ENCODE measurements at regions not wholly inside any gene's neighbourhood (a gene's known extent, or its start where the extent isn't known, plus 50 kb on each side); places are given as distances from the start of the nearest gene placed in this dataset.

GRCh38 chr5:159609359-159609758 lies 279.1 kb upstream of the IL12B start:
- no peak overlapping the region for H3K4me3 ChIP-seq (ENCODE audit: low read length)
- H3K36me3 ChIP-seq (ENCODE audit: control insufficient read depth in 2 of 3, insufficient read depth in 3 of 3, low read length in 3 of 3): no peaks in the 10 kb centered on the region
- CTCF ChIA-PET: no interaction called here
- Mint-ChIP-seq H3K9me3 (peaks cover 0 to 11% (median 0%) of the 10 kb centered on the region in 11 donors), H3K4me1 (no peaks in the 10 kb centered on the region), H3K36me3 (peaks cover 0 to 4% (median 0%) of the 10 kb centered on the region in 5 donors), H3K4me3 (no peak overlapping the region), H3K27ac (no peak overlapping the region), H3K27me3 (peaks cover 0 to 14% (median 2%) of the 10 kb centered on the region in 5 donors)
- ATAC-seq (no peak), DNase-seq (no peak)
- H3K4me1 ChIP-seq (ENCODE audit: control insufficient read depth in 2 of 2, insufficient read depth in 2 of 2, low read length in 2 of 2): no peaks in the 10 kb centered on the region
- no peak overlapping the region for H3K27ac ChIP-seq (ENCODE audit: low read depth, low read length)
- no peaks in the 10 kb centered on the region for H3K27me3 ChIP-seq (ENCODE audit: control insufficient read depth in 2 of 2, insufficient read depth in 2 of 2, low read length in 2 of 2)
- intact Hi-C loops (cut with micrococcal nuclease): no loop called here
- POLR2A ChIA-PET: no interaction called here
- H3K9me3 ChIP-seq (ENCODE audit: control insufficient read depth in 2 of 3, low read length in 3 of 3): no peaks in the 10 kb centered on the region

- no peaks in the 10 kb centered on the region for H3K9me3 ChIP-seq (ENCODE audit: control insufficient read depth in 2 of 3, low read length in 3 of 3)
- no peaks in the 10 kb centered on the region for H3K36me3 ChIP-seq (ENCODE audit: control insufficient read depth in 2 of 3, insufficient read depth in 3 of 3, low read length in 3 of 3)
- H3K4me1 Mint-ChIP-seq: no peaks in the 10 kb centered on the region
- peaks cover 0 to 4% (median 0%) of the 10 kb centered on the region in 5 donors for H3K36me3 Mint-ChIP-seq
- intact Hi-C loops (cut with micrococcal nuclease): no loop called here
- no peak overlapping the region for H3K4me3 ChIP-seq (ENCODE audit: low read length)
- POLR2A ChIA-PET: no interaction called here
- H3K27me3 ChIP-seq (ENCODE audit: control insufficient read depth in 2 of 2, insufficient read depth in 2 of 2, low read length in 2 of 2): no peaks in the 10 kb centered on the region
- ATAC-seq (no peak), DNase-seq (no peak)
- H3K27me3 Mint-ChIP-seq: peaks cover 0 to 14% (median 2%) of the 10 kb centered on the region in 5 donors
- CTCF ChIA-PET: no interaction called here
- no peak overlapping the region for H3K4me3 Mint-ChIP-seq
- H3K9me3 Mint-ChIP-seq: peaks cover 0 to 11% (median 0%) of the 10 kb centered on the region in 11 donors
- no peak overlapping the region for H3K27ac Mint-ChIP-seq
- H3K4me1 ChIP-seq (ENCODE audit: control insufficient read depth in 2 of 2, insufficient read depth in 2 of 2, low read length in 2 of 2): no peaks in the 10 kb centered on the region
- no peak overlapping the region for H3K27ac ChIP-seq (ENCODE audit: low read depth, low read length)
These were observed 280.8 kb upstream of the IL12B start for GRCh38 chr5:159610966-159611579.

GRCh38 chr5:159616952-159617351 lies 286.7 kb upstream of the IL12B start:
- no peak for DNase-seq
- Mint-ChIP-seq H3K4me3 (no peak overlapping the region), H3K9me3 (peaks cover 0 to 21% (median 10%) of the 10 kb centered on the region in 11 donors), H3K4me1 (no peaks in the 10 kb centered on the region), H3K27ac (no peak overlapping the region), H3K27me3 (peaks cover under 1 to 22% (median 18%) of the 10 kb centered on the region in 5 donors), H3K36me3 (peaks cover 0 to 6% (median under 1%) of the 10 kb centered on the region in 5 donors)
- no peak overlapping the region for H3K27ac ChIP-seq (ENCODE audit: low read depth, low read length)
- no peaks in the 10 kb centered on the region for H3K4me1 ChIP-seq (ENCODE audit: control insufficient read depth in 2 of 2, insufficient read depth in 2 of 2, low read length in 2 of 2)
- H3K36me3 ChIP-seq (ENCODE audit: control insufficient read depth in 2 of 3, insufficient read depth in 3 of 3, low read length in 3 of 3): no peaks in the 10 kb centered on the region
- intact Hi-C loops (cut with micrococcal nuclease): no loop called here
- no peaks in the 10 kb centered on the region for H3K27me3 ChIP-seq (ENCODE audit: control insufficient read depth in 2 of 2, insufficient read depth in 2 of 2, low read length in 2 of 2)
- ChIA-PET CTCF (no interaction called here), POLR2A (no interaction called here)
- ATAC-seq: no peak
- H3K9me3 ChIP-seq (ENCODE audit: control insufficient read depth in 2 of 3, low read length in 3 of 3): no peaks in the 10 kb centered on the region
- no peak overlapping the region for H3K4me3 ChIP-seq (ENCODE audit: low read length)

GRCh38 chr5:159619826-159620225 lies 289.5 kb upstream of the IL12B start:
- no peaks in the 10 kb centered on the region for H3K9me3 ChIP-seq (ENCODE audit: control insufficient read depth in 2 of 3, low read length in 3 of 3)
- peaks cover 5 to 38% (median 24%) of the 10 kb centered on the region in 5 donors for H3K27me3 Mint-ChIP-seq
- ATAC-seq (no peak), DNase-seq (no peak)
- no peak overlapping the region for H3K27ac Mint-ChIP-seq
- ChIA-PET CTCF (no interaction called here), POLR2A (no interaction called here)
- H3K4me1 Mint-ChIP-seq: no peaks in the 10 kb centered on the region
- H3K36me3 Mint-ChIP-seq: peaks cover 0 to 10% (median 6%) of the 10 kb centered on the region in 5 donors
- no peak overlapping the region for H3K4me3 ChIP-seq (ENCODE audit: low read length)
- H3K9me3 Mint-ChIP-seq: peaks cover 5 to 42% (median 26%) of the 10 kb centered on the region in 11 donors
- H3K36me3 ChIP-seq (ENCODE audit: control insufficient read depth in 2 of 3, insufficient read depth in 3 of 3, low read length in 3 of 3): no peaks in the 10 kb centered on the region
- H3K4me1 ChIP-seq (ENCODE audit: control insufficient read depth in 2 of 2, insufficient read depth in 2 of 2, low read length in 2 of 2): no peaks in the 10 kb centered on the region
- H3K27ac ChIP-seq (ENCODE audit: low read depth, low read length): no peak overlapping the region
- intact Hi-C loops (cut with micrococcal nuclease): no loop called here
- H3K27me3 ChIP-seq (ENCODE audit: control insufficient read depth in 2 of 2, insufficient read depth in 2 of 2, low read length in 2 of 2): no peaks in the 10 kb centered on the region
- no peak overlapping the region for H3K4me3 Mint-ChIP-seq

- Histone ChIP-seq H3K27me3 (ENCODE audit: control insufficient read depth in 2 of 2, insufficient read depth in 2 of 2, low read length in 2 of 2) (no peaks in the 10 kb centered on the region), H3K9me3 (ENCODE audit: control insufficient read depth in 2 of 3, low read length in 3 of 3) (no peaks in the 10 kb centered on the region), H3K4me1 (ENCODE audit: control insufficient read depth in 2 of 2, insufficient read depth in 2 of 2, low read length in 2 of 2) (no peaks in the 10 kb centered on the region), H3K4me3 (ENCODE audit: low read length) (no peak overlapping the region), H3K36me3 (ENCODE audit: control insufficient read depth in 2 of 3, insufficient read depth in 3 of 3, low read length in 3 of 3) (no peaks in the 10 kb centered on the region), H3K27ac (ENCODE audit: low read depth, low read length) (no peak overlapping the region)
- ATAC-seq (no peak), DNase-seq (no peak)
- ChIA-PET POLR2A (no interaction called here), CTCF (no interaction called here)
- peaks cover 0 to 10% (median 6%) of the 10 kb centered on the region in 5 donors for H3K36me3 Mint-ChIP-seq
- H3K4me1 Mint-ChIP-seq: no peaks in the 10 kb centered on the region
- H3K27me3 Mint-ChIP-seq: peaks cover 5 to 38% (median 26%) of the 10 kb centered on the region in 5 donors
- peaks cover 5 to 46% (median 26%) of the 10 kb centered on the region in 11 donors for H3K9me3 Mint-ChIP-seq
- no peak overlapping the region for H3K4me3 Mint-ChIP-seq
- intact Hi-C loops (cut with micrococcal nuclease): no loop called here
- no peak overlapping the region for H3K27ac Mint-ChIP-seq
These were observed 290.7 kb upstream of the IL12B start for GRCh38 chr5:159620853-159621540.

- H3K4me3 ChIP-seq (ENCODE audit: low read length): no peak overlapping the region
- intact Hi-C loops (cut with micrococcal nuclease): no loop called here
- DNase-seq: no peak
- peaks cover 0 to 15% (median 2%) of the 10 kb centered on the region in 11 donors for H3K9me3 Mint-ChIP-seq
- ChIA-PET CTCF (no interaction called here), POLR2A (no interaction called here)
- H3K27me3 ChIP-seq (ENCODE audit: control insufficient read depth in 2 of 2, insufficient read depth in 2 of 2, low read length in 2 of 2): no peaks in the 10 kb centered on the region
- no peaks in the 10 kb centered on the region for H3K9me3 ChIP-seq (ENCODE audit: control insufficient read depth in 2 of 3, low read length in 3 of 3)
- no peak overlapping the region for H3K4me3 Mint-ChIP-seq
- H3K4me1 Mint-ChIP-seq: no peaks in the 10 kb centered on the region
- H3K4me1 ChIP-seq (ENCODE audit: control insufficient read depth in 2 of 2, insufficient read depth in 2 of 2, low read length in 2 of 2): no peaks in the 10 kb centered on the region
- H3K36me3 ChIP-seq (ENCODE audit: control insufficient read depth in 2 of 3, insufficient read depth in 3 of 3, low read length in 3 of 3): no peaks in the 10 kb centered on the region
- H3K27me3 Mint-ChIP-seq: peaks cover 2 to 19% (median 14%) of the 10 kb centered on the region in 5 donors
- no peak for ATAC-seq
- no peak overlapping the region for H3K27ac ChIP-seq (ENCODE audit: low read depth, low read length)
- H3K27ac Mint-ChIP-seq: no peak overlapping the region
- H3K36me3 Mint-ChIP-seq: no peaks in the 10 kb centered on the region
These were observed 287.6 kb upstream of the ADRA1B start for GRCh38 chr5:159628703-159629102.

GRCh38 chr5:159629158-159629557 lies 287.1 kb upstream of the ADRA1B start:
- Histone ChIP-seq H3K4me1 (ENCODE audit: control insufficient read depth in 2 of 2, insufficient read depth in 2 of 2, low read length in 2 of 2) (no peaks in the 10 kb centered on the region), H3K36me3 (ENCODE audit: control insufficient read depth in 2 of 3, insufficient read depth in 3 of 3, low read length in 3 of 3) (no peaks in the 10 kb centered on the region), H3K27ac (ENCODE audit: low read depth, low read length) (no peak overlapping the region), H3K9me3 (ENCODE audit: control insufficient read depth in 2 of 3, low read length in 3 of 3) (no peaks in the 10 kb centered on the region), H3K4me3 (ENCODE audit: low read length) (no peak overlapping the region), H3K27me3 (ENCODE audit: control insufficient read depth in 2 of 2, insufficient read depth in 2 of 2, low read length in 2 of 2) (no peaks in the 10 kb centered on the region)
- DNase-seq (no peak), ATAC-seq (no peak)
- Mint-ChIP-seq H3K36me3 (no peaks in the 10 kb centered on the region), H3K9me3 (peaks cover 0 to 12% (median 2%) of the 10 kb centered on the region in 11 donors), H3K4me3 (no peak overlapping the region), H3K27me3 (peaks cover 2 to 19% (median 15%) of the 10 kb centered on the region in 5 donors), H3K4me1 (no peaks in the 10 kb centered on the region), H3K27ac (no peak overlapping the region)
- ChIA-PET CTCF (no interaction called here), POLR2A (no interaction called here)
- intact Hi-C loops (cut with micrococcal nuclease): no loop called here
